ENCODE measurements at regions not wholly inside any gene's neighbourhood (a gene's known extent, or its start where the extent isn't known, plus 50 kb on each side); places are given as distances from the start of the nearest gene placed in this dataset.
"Not testable (repeated sequence)": the region's sequence is repeated elsewhere in the genome, so short reads cannot be mapped to it uniquely, and the experiment has no call there.

GRCh38 chr6:88472851-88473525, 306.8 kb upstream of the CNR1 start:
- peak; percentile 40 for DNase-seq (ENCODE audit: low spot score)
- in situ Hi-C loops (cut with HindIII; ENCODE audit: low sequenced_read_pairs) = no loop called here

- DNase-seq (ENCODE audit: low spot score) = no peak
- in situ Hi-C loops (cut with HindIII; ENCODE audit: low sequenced_read_pairs) = no loop called here
Measured at GRCh38 chr6:88459643-88460042, 293.5 kb upstream of the CNR1 start.

- in situ Hi-C loops (cut with HindIII; ENCODE audit: low sequenced_read_pairs) = no loop called here
- DNase-seq (ENCODE audit: low spot score) = no peak
Measured at GRCh38 chr6:88459189-88459588, 293.0 kb upstream of the CNR1 start.

- in situ Hi-C loops (cut with HindIII; ENCODE audit: low sequenced_read_pairs) = no loop called here
Measured at GRCh38 chr6:88458662-88459061, 292.5 kb upstream of the CNR1 start.

GRCh38 chr6:88456221-88456859, 290.2 kb upstream of the CNR1 start:
- in situ Hi-C loops (cut with HindIII; ENCODE audit: low sequenced_read_pairs) = no loop called here
- no peak for DNase-seq (ENCODE audit: low spot score)

More at GRCh38 chr6:88458662-88459061, 292.5 kb upstream of the CNR1 start:
- DNase-seq (ENCODE audit: low spot score) = no peak

GRCh38 chr6:88455317-88455716, 289.2 kb upstream of the CNR1 start:
- in situ Hi-C loops (cut with HindIII; ENCODE audit: low sequenced_read_pairs) = no loop called here

GRCh38 chr6:88454658-88455057, 288.5 kb upstream of the CNR1 start:
- DNase-seq (ENCODE audit: low spot score) = peak; percentile 5
- in situ Hi-C loops (cut with HindIII; ENCODE audit: low sequenced_read_pairs) = no loop called here

More at GRCh38 chr6:88455317-88455716, 289.2 kb upstream of the CNR1 start:
- peak; percentile 81 for DNase-seq (ENCODE audit: low spot score)

- DNase-seq (ENCODE audit: low spot score) = no peak
Measured at GRCh38 chr6:88449770-88450169, 283.6 kb upstream of the CNR1 start.

GRCh38 chr6:88445188-88445965, 279.2 kb upstream of the CNR1 start:
- peak; percentile 78 for DNase-seq (ENCODE audit: low spot score)
- in situ Hi-C loops (cut with HindIII; ENCODE audit: low sequenced_read_pairs) = no loop called here

More at GRCh38 chr6:88449770-88450169, 283.6 kb upstream of the CNR1 start:
- in situ Hi-C loops (cut with HindIII; ENCODE audit: low sequenced_read_pairs) = no loop called here

GRCh38 chr6:88443554-88443953, 277.4 kb upstream of the CNR1 start:
- in situ Hi-C loops (cut with HindIII; ENCODE audit: low sequenced_read_pairs) = no loop called here
- DNase-seq (ENCODE audit: low spot score) = no peak

GRCh38 chr6:88442737-88443136, 276.6 kb upstream of the CNR1 start:
- no peak for DNase-seq (ENCODE audit: low spot score)
- in situ Hi-C loops (cut with HindIII; ENCODE audit: low sequenced_read_pairs) = no loop called here

GRCh38 chr6:88441346-88441745, 275.2 kb upstream of the CNR1 start:
- in situ Hi-C loops (cut with HindIII; ENCODE audit: low sequenced_read_pairs) = no loop called here
- DNase-seq (ENCODE audit: low spot score) = peak; percentile 57

- in situ Hi-C loops (cut with HindIII; ENCODE audit: low sequenced_read_pairs) = no loop called here
- no peak for DNase-seq (ENCODE audit: low spot score)
Measured at GRCh38 chr6:88428068-88428467, 261.9 kb upstream of the CNR1 start.

GRCh38 chr6:88426005-88426404, 259.9 kb upstream of the CNR1 start:
- in situ Hi-C loops (cut with HindIII; ENCODE audit: low sequenced_read_pairs) = no loop called here
- no peak for DNase-seq (ENCODE audit: low spot score)

- in situ Hi-C loops (cut with HindIII; ENCODE audit: low sequenced_read_pairs) = no loop called here
- DNase-seq (ENCODE audit: low spot score) = no peak
Measured at GRCh38 chr6:88422831-88423230, 256.7 kb upstream of the CNR1 start.

- in situ Hi-C loops (cut with HindIII; ENCODE audit: low sequenced_read_pairs); DNase-seq (ENCODE audit: low spot score): not testable (repeated sequence)
Measured at GRCh38 chr6:88420967-88421488, 254.9 kb upstream of the CNR1 start.

- DNase-seq (ENCODE audit: low spot score); in situ Hi-C loops (cut with HindIII; ENCODE audit: low sequenced_read_pairs): not testable (repeated sequence)
Measured at GRCh38 chr6:88418921-88419810, 253.0 kb upstream of the CNR1 start.

GRCh38 chr6:88417361-88417760, 251.2 kb upstream of the CNR1 start:
- in situ Hi-C loops (cut with HindIII; ENCODE audit: low sequenced_read_pairs); DNase-seq (ENCODE audit: low spot score): not testable (repeated sequence)

- in situ Hi-C loops (cut with HindIII; ENCODE audit: low sequenced_read_pairs) = no loop called here
- DNase-seq (ENCODE audit: low spot score) = no peak
Measured at GRCh38 chr6:88413459-88413858, 247.3 kb upstream of the CNR1 start.

Measured in G401 (cell line).